ENCODE measurements at regions not wholly inside any gene's neighbourhood (a gene's known extent, or its start where the extent isn't known, plus 50 kb on each side); places are given as distances from the start of the nearest gene placed in this dataset.
"Not testable (repeated sequence)": the region's sequence is repeated elsewhere in the genome, so short reads cannot be mapped to it uniquely, and the experiment has no call there.

DNA sequence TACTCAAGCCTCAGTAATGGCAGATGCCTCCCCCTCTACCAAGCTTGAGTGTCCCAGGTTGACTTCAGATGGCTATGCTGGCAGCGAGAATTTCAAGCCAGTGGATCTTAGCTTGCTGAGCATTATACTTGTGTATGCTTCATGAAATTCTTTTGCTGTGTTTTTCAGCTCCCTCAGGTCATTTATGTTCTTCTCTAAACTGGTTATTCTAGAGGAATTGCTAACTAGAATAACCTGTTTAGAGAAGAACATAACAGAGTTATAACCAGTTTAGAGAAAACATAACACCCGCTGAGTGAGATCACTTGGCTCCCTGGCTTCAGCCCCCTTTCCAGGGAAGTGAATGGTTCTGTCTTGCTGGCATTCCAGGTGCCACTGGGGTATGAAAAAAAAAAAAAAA is 503.4 kb upstream of the MIS18BP1 start:
- TF ChIP-seq, protein P1, sequence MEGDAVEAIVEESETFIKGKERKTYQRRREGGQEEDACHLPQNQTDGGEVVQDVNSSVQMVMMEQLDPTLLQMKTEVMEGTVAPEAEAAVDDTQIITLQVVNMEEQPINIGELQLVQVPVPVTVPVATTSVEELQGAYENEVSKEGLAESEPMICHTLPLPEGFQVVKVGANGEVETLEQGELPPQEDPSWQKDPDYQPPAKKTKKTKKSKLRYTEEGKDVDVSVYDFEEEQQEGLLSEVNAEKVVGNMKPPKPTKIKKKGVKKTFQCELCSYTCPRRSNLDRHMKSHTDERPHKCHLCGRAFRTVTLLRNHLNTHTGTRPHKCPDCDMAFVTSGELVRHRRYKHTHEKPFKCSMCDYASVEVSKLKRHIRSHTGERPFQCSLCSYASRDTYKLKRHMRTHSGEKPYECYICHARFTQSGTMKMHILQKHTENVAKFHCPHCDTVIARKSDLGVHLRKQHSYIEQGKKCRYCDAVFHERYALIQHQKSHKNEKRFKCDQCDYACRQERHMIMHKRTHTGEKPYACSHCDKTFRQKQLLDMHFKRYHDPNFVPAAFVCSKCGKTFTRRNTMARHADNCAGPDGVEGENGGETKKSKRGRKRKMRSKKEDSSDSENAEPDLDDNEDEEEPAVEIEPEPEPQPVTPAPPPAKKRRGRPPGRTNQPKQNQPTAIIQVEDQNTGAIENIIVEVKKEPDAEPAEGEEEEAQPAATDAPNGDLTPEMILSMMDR (IDR thresholded peaks at IDR 0.05; ENCODE audit: extremely low read depth in 1 of 2, insufficient read depth in 1 of 2, low read depth in 1 of 2, low read length in 2 of 2), result not testable (repeated sequence)
- not testable (repeated sequence) for TF ChIP-seq POLR2AphosphoS5 (IDR thresholded peaks at IDR 0.05; ENCODE audit: insufficient read depth, low read depth, low read length); POLR2A (IDR thresholded peaks at IDR 0.05; ENCODE audit: low read depth, low read length); EZH2 (IDR thresholded peaks at IDR 0.05; ENCODE audit: borderline replicate concordance, low read depth, low read length, severe bottlenecking); MYC (IDR thresholded peaks at IDR 0.05; ENCODE audit: low read depth, low read length); GATA2 (IDR thresholded peaks at IDR 0.05; ENCODE audit: insufficient read depth, insufficient read length, low read depth, low read length)

Measured in endothelial cell of umbilical vein (primary cell).